Loucy (cell line): ENCODE measurements at regions not wholly inside any gene's neighbourhood (a gene's known extent, or its start where the extent isn't known, plus 50 kb on each side); places are given as distances from the start of the nearest gene placed in this dataset.

Experiments used
- CTCF ChIP-seq: fragments of 200-600 bp; sonication (generic); conservative IDR thresholded peaks from 2 replicates; pipeline ENCODE4 v1.5.1; 2014; ENCODE audit warnings: mild to moderate bottlenecking, antibody characterized with exemption, low read length
- EZH2phosphoT487 ChIP-seq: fragments of 200-600 bp; IDR thresholded peaks from 2 replicates; pipeline ENCODE4 v1.6.1; 2018; ENCODE audit warnings: antibody characterized with exemption, mild to moderate bottlenecking, moderate library complexity, borderline replicate concordance

GRCh38 chr10:1873661-1874315, 136.5 kb upstream of the ADARB2 start:
- TF ChIP-seq CTCF: no peak
- TF ChIP-seq EZH2phosphoT487: no peak
